ENCODE measurements at regions not wholly inside any gene's neighbourhood (a gene's known extent, or its start where the extent isn't known, plus 50 kb on each side); places are given as distances from the start of the nearest gene placed in this dataset.

- no peak for DNase-seq
These were observed 329.3 kb downstream of the ENC1 start for GRCh38 chr5:74310997-74311930.

GRCh38 chr5:74310386-74310785, 330.1 kb downstream of the ENC1 start:
- no peak for DNase-seq

- no peak for DNase-seq
These were observed 331.5 kb downstream of the ENC1 start for GRCh38 chr5:74309050-74309449.

GRCh38 chr5:74306845-74307244, 333.7 kb downstream of the ENC1 start:
- DNase-seq, result no peak

GRCh38 chr5:74304536-74304935, 336.0 kb downstream of the ENC1 start:
- DNase-seq, result no peak

GRCh38 chr5:74303578-74303977, 336.9 kb downstream of the ENC1 start:
- no peak for DNase-seq

GRCh38 chr5:74301576-74301975, 339.0 kb downstream of the ENC1 start:
- DNase-seq, result no peak

- no peak for DNase-seq
These were observed 339.6 kb downstream of the ENC1 start for GRCh38 chr5:74300808-74301389.

- DNase-seq, result no peak
These were observed 340.7 kb downstream of the ENC1 start for GRCh38 chr5:74299833-74300232.

GRCh38 chr5:74296685-74297408, 343.7 kb downstream of the ENC1 start:
- DNase-seq, result no peak

- DNase-seq, result no peak
These were observed 344.9 kb downstream of the ENC1 start for GRCh38 chr5:74295676-74296075.

- no peak for DNase-seq
These were observed 345.4 kb downstream of the ENC1 start for GRCh38 chr5:74295141-74295540.

GRCh38 chr5:74294231-74294705, 346.3 kb downstream of the ENC1 start:
- no peak for DNase-seq

GRCh38 chr5:74293182-74293581, 347.3 kb downstream of the ENC1 start:
- no peak for DNase-seq

- no peak for DNase-seq
These were observed 349.8 kb downstream of the ENC1 start for GRCh38 chr5:74290634-74291241.

- DNase-seq, result no peak
These were observed 350.8 kb downstream of the ENC1 start for GRCh38 chr5:74289691-74290090.

- no peak for DNase-seq
These were observed 351.3 kb downstream of the ENC1 start for GRCh38 chr5:74289238-74289637.

GRCh38 chr5:74288448-74289108, 351.9 kb downstream of the ENC1 start:
- no peak for DNase-seq

- no peak for DNase-seq
These were observed 352.5 kb downstream of the ENC1 start for GRCh38 chr5:74288038-74288437.

GRCh38 chr5:74286734-74287695, 353.5 kb downstream of the ENC1 start:
- DNase-seq, result no peak

- DNase-seq, result no peak
These were observed 354.8 kb downstream of the ENC1 start for GRCh38 chr5:74285675-74286280.
